22Rv1 (cell line): ENCODE measurements at regions not wholly inside any gene's neighbourhood (a gene's known extent, or its start where the extent isn't known, plus 50 kb on each side); places are given as distances from the start of the nearest gene placed in this dataset.

ENCODE experiments used
- CTCF ChIP-seq: fragments of 450-650 bp; IDR thresholded peaks from 2 replicates; pipeline ENCODE4 v1.5.1; 2017; ENCODE audit warnings: mild to moderate bottlenecking
- ZFX ChIP-seq: fragments of 450-650 bp; IDR thresholded peaks from 2 replicates; pipeline ENCODE4 v1.6.1; 2017; ENCODE audit warnings: antibody characterized with exemption, borderline replicate concordance

GRCh38 chr17:53149316-53149715 is 673.4 kb upstream of the KIF2B start:
- no peak for TF ChIP-seq CTCF
- TF ChIP-seq ZFX: no peak
